HG03066 (cell line): ENCODE measurements at regions not wholly inside any gene's neighbourhood (a gene's known extent, or its start where the extent isn't known, plus 50 kb on each side); places are given as distances from the start of the nearest gene placed in this dataset.
"Not testable (repeated sequence)": the region's sequence is repeated elsewhere in the genome, so short reads cannot be mapped to it uniquely, and the experiment has no call there.

ENCODE experiments used
- ATAC-seq: cut with Tn5 transposase; IDR thresholded peaks from one replicate; pipeline ENCODE4 v1.9.1; 2021; ENCODE audit warnings: low read depth; ENCODE audit not compliant: unreplicated experiment

DNA sequence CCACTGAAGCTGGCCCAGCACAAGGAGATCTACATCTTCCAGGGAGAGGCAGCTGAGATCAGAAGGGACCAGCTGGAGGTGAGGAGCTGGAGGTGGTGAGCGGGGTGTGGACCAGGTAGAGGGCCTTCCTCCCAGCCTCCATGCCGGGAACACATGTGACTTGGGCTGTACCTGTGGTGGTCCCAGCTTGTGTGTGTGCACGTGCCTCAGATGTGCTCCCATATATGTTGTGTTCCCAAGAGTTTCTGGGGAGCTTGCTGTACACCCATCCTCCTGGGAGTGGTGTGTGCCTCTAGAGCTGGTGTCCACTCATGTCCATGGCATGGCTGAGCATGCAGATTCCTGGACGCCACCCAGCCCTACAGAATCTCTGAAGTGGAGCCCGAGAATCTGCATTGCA is 183.7 kb upstream of the AKAP13 start:
- not testable (repeated sequence) for ATAC-seq

DNA sequence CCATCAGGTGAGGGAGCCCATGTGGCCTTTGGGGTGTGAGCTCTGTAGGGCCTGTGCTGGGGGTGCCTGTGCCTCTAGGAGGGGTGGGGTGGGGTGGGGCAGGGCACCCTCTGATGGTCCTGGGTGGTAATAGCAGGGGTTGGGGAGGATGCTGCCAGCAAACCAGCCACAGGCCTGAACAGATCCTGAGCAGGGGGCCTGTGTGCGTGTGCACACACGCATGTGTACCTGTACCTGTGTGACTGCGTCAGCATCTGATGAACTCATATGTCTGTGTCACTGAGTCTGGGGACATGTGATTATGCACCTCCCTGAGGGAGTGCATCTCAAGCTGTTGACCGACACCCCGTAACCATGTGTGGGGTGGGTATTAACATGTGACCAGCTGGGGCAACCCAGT is 182.8 kb upstream of the AKAP13 start:
- not testable (repeated sequence) for ATAC-seq

DNA sequence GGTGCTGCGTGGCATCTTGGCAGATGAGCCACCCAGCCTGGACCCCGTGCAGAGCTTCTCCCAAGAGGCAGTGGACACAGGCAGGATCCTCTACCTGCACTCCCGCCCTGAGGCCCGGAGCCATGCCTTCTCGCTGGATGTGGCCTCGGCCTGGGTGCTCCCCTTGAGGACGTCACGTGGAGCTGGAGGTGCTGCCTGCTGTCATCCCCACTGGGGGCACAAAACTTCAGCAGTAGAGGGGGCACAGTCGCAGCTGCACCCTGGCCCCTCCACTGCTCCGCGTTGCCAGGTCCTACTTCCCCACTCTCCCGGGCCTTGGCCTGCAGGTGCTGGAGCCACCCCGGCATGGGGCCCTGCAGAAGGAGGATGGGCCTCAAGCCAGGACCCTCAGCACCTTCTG is 182.0 kb upstream of the AKAP13 start:
- ATAC-seq, result not testable (repeated sequence)

DNA sequence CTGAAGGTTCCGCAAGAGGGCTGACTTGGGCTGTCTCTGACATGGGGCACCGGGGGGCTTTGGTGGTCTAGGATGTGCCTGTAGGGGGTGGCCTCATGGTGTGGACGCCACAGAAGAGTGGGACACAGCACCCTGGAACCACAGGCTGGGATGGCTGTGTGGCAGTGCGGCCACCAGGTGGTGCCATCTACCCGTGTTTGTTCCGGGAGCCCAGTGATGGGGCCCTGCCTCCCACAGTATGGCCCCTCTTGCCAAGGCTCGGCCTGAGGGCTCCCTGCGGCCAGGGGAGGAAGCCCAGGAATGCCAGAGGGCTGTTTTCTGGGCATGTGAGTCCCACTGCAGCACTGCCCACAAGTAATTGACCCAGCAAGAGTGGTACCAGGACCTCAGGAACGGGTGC is 180.2 kb upstream of the AKAP13 start:
- ATAC-seq, result peak; percentile 96

DNA sequence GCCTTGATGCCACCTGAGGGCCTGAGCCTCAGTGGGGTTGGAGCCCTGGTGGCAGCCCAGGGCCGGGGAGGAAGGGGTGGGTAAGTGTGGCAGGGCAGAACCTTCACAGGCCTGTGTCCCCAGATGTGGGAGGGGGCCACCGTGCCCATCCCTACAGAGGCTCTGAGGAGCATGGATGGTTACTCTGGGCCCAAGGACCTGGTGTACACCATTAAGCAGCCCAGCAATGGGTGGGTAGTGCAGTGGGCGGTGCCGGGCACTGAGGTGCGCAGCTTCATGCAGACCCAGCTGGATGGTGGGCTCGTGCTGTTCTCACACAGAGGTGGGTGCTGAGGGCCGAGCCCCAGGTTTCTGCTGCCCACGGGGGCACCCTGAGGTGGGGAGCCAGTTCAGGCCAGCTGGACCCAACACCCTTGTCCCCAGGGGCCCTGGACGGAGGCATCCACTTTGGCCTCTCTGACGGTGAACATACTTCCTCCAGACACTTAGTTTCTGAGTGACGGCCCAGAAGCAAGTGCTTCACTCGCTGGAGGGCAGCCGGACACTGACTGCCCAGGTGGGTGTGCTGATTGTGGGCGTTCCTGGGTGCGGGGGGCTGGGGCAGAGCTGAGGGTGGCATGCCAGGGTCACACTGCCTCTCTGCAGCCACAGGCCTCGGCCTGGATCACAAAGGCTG is 179.1 kb upstream of the AKAP13 start:
- not testable (repeated sequence) for ATAC-seq

DNA sequence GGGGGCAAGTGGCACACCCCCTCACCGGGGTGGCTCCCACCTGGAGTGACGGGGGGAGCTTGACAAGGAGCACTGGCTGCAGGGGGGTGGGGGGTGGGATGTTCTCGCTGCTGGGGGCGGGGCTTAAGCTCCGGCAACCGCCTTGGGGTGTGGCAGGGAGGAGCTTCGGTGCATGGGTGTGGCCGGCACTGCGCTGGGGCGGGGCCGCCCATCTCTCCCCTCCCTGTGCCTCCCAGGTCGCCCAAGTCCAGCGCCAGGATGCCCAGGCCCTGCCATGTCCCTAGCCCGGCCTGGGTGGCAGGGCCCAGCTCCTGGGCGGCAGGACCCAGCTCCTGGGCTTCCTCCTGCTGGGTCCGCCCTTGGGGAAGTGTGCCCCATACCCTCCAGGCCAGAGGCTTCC is 175.9 kb upstream of the AKAP13 start:
- ATAC-seq, result not testable (repeated sequence)

DNA sequence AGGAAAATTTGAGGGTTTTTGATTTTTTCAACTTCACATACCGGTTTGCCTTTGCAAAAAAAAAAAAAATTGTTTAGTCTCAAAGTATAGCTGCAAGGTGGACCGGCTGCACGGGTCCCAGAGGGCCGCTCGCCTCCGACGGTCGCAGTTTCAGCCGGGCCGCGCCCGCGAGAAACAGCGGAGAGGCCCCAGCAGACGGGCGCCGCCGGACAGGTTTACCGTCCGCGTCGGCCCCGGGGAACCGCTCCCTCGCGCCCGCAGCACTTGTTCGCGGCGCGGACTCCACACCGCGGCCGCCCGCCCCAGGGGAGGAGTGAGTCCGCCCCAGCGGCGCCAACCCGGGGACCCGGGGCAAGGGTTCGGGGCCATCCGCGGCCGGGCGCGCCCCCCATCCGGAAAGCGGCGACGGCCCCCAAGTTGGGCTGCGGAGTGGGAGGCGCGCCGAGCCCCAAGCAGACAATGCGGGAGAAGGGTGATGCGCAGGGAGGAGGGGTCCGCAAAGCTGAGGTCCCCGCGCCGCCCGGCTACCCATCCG is 146.5 kb upstream of the AKAP13 start:
- not testable (repeated sequence) for ATAC-seq

DNA sequence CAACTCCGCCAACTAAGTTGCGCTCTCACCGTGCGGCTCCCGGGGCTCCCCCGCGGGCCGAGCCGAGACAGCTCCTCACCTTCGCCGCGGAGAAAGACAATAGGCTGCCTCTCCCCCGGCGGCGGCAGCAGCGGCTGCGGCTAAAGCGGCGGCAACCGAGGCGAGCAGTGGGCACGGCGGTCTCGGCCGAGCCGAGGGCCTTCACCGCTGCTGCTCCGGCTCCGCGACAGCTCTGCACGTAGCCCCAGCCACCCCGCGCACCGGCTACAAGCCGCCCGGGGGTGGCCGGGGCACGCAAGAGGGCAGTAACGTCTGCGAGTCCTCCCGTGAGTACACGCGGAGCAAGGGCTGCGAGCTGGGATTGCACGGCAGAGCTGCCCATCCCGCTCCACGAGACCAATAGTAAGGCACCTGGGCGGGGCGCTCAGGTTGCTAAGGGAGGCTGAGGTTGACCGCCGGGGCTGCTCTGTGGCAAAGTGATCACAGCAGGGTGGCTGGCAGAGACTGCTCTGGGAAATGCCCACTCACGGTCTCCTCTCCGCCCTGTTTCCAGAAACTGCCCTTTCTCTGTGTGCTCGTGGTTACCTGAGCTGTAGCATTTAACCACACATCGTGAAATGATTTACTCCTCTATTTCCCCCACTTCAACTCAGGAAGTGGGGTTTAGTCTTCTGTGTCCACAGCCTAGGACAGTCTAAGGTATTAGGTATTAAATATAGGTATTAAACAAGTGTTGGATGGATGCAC is 145.8 kb upstream of the AKAP13 start:
- ATAC-seq, result not testable (repeated sequence)

DNA sequence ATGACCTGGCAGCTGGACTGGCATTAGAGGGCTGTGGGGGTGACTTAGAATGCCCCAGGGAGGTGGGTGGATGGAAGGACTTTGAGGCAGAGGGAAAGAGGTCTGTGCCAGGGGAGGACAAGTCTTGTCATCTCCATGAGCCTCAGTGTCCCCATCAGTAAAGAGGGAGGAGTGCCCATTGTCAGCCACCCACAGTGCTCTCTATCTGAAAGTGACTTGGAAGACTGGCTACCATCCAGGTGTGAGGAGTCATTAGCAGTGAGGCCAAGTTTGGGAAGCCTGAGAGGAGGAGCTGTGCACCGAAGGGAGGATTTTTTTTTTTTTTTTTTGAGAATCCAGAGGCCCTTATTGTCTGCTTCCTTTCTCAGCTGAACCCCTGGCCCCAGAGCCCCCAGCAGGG is 136.3 kb upstream of the AKAP13 start:
- ATAC-seq, result not testable (repeated sequence)

DNA sequence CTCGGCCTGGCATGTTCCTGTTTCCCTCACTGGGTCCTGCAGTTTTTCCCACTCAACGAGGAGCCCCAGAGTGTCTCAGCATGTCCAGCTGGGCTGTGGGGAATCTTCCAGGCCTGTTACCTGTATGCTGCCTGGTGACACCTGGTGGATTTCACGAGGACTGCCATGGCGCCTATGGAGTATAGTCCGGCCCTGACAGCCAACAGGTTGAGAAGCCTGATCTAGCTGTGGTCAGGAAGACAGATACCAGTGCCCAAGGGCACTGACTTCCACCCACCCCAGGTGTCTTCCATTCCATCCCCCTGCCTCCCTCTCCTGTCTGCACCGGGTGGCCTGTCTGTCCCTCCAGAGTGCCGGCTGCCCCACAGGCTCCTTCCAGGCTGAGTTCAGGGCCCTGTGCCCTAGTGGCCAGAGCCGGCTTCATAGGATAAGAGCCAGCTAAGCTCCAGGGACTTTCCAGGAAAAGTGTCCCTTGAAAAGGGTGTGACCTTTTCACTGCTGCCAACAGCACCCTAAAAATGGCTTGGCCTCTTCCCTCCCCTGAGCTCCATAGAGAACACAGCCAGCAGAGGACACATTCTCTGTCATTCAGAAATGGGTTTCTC is 129.4 kb upstream of the AKAP13 start:
- not testable (repeated sequence) for ATAC-seq

DNA sequence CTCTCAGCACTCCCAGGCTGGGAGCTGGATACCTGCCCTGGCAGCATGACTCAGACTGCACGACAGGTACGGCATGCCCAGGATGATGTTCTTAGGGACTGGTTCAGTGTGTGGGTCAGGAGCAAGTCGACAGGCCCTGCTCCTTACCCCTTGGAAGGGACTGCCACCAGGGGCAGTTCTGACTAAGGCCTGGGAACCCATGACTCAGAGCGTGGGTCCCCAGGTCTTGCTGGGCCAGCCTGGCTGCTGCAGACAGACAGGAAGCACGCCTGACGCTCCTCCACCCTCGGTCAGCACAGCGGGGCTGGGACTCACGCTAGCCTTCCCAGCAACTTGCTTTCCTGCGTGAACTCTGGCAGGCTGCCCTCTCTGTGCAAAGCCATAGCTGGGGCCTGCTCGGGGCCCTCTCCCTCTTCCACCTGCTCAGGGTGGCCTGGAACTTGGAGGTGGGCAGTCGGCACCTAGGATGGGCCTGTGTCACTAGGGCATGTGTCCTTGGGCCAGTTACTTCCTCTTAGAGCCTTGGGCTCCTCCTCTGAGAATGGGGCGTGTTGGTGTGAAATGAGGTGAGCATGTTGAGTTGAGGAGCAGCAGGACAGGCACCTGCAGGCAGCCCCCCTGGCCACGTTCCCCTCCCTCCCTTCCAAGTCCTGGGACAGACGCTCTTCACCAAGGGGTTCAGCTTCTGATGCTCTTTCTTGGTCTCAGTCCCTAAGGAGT is 127.0 kb upstream of the AKAP13 start:
- peak; percentile 70 for ATAC-seq

DNA sequence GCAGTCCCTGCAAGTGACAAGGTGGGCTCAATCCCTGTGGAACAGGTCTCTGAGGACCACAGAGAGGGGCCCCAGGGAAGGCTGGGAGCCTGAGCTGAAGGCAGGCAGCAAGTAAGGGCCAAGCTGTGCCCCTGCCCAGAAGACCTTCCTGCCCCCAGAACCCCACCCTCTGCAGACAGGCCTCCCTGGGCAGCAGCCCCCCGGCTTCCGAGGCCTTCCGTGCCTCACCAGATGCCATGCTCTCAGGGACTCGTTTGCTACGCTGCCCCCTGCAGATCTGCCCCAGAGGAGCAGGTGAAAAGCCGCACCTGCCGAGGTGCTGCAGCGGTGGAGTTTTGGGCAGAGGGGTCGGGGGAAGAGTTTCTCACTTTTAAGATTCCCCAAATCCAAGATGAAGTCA is 125.4 kb upstream of the AKAP13 start:
- ATAC-seq, result not testable (repeated sequence)

DNA sequence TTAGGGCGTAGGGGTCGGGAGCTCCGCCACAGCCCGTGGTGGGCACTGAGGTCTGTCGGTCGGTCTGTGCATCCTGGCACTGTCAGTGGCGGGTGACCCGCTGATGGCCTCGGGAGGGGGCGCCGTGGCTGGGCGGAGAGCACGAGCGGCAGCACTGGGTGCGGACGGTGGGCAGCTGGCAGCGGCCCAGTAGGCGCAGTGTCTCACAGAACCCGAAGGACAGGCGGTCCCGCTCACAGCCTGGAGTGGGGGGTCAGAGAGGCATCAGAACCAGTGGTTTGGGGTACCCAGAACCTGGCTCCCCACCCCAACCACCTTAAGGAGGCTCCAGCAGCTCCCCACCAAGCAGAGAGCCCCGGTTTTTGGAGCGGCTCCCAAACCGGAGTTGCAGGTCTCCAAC is 124.9 kb upstream of the AKAP13 start:
- ATAC-seq, result not testable (repeated sequence)

DNA sequence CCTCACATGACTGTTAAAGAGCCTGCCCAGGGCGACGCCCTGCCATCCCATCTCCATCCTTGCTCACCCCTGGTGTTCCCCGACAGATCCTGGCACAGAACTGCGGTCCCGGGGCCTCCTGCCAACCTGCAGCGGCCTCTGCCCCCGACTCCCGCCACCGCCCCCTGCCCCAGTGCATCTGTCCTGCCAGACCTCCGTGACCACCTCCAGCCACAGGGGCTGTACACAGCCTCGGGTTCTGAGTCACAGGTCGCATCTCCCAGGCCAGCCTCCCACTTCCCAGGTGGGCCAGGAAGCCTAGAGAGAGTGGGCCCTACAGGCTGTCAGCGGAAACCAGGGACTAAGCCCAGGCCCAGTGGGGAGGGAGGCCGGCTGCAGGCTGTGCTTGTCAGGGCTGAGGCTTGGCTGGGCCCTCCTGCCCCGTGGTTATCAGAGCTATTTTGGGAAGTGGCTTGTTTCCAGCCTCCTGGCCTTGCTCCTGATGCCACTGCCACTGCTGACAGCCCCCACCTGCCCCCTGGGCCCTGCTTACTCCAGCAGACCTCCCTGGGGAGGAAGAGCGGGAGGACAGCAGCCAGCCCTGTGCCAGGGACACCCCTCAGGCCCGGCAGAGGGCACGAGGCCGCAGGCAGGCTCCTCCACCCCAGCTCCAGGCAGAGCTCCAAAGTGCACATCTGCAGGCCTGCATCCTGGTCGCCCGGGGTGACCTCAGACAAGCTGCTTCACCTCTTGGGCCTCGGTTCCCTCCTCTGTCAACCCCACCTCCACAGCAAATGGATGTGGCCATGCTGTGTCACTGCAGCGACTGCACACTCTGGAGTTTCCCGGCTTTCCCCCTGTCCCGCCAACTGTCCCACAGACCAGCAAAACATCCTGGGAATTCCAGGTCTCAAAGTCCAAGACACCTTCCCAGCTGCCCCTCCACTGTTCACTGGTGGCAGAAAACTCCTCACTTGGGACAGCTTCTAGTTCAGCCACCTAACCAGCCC is 124.1 kb upstream of the AKAP13 start:
- not testable (repeated sequence) for ATAC-seq

DNA sequence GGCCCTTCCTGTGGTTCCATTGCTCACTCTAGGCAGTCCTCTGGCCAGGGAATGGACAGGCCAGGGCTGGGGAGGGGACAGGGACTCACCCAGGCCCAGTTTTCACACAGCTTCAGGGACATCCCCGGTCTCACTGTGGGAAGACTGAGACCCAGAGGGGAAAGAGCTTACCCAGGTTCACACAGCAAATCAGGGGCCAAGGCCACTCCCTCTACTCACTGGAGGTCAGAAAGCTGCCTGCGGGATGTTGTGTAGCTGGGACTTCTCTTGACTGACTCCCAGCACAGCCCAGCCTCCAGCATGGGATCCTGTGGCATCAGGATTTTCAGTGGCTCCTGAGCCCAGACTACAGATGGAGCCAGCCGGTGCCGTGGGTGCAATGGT is 122.3 kb upstream of the AKAP13 start:
- ATAC-seq, result not testable (repeated sequence)

DNA sequence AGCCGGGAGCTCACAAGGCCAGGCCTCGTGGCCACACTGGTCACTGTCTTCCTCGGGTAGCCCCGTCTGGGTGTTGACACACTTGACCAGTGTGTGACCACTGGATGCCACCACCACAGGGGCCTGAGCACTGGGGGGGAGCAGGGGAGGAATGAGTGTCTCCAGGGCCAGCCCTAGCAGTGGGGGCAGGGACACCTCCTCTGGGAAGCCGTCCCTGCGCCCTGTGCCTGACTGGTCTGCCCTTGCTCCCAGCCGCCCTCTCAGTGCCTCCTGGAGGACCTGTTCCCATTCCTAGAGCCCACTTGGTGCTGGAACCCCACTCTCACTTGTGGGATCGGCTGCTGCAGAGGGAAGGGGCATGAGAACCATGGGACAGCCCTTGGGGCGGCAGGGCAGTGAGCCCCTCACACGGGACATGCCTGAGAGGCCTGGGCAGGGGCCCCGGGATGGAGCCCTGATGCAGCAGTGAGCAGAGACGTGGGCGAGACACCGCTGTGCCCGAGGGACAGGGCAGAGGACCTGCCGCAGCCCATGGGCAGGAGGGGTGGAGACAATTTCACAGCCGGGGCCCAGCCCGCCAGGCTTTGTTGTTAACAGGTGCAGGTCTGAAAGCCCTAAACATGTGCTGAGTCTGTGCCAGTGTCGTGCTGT is 121.7 kb upstream of the AKAP13 start:
- ATAC-seq, result not testable (repeated sequence)

DNA sequence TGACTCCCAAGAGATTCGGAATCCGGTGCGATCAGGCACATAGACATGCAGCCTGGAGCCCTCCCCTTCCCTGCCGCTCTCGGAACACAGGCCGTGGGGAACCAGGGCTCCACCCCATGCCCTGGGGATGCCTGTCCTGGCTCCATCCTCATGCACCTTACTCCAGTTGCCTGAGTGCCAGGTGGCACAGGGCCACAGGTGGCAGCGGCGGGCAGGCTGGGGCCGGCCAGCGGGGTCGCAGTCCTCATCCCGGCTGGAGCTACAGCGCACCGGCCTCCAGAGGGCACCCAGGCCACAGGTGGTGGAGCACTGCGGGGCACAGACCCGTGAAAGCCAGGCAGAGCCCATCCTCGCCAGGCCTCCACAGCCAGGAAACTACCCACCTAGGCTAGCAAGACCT is 119.9 kb upstream of the AKAP13 start:
- ATAC-seq, result not testable (repeated sequence)

DNA sequence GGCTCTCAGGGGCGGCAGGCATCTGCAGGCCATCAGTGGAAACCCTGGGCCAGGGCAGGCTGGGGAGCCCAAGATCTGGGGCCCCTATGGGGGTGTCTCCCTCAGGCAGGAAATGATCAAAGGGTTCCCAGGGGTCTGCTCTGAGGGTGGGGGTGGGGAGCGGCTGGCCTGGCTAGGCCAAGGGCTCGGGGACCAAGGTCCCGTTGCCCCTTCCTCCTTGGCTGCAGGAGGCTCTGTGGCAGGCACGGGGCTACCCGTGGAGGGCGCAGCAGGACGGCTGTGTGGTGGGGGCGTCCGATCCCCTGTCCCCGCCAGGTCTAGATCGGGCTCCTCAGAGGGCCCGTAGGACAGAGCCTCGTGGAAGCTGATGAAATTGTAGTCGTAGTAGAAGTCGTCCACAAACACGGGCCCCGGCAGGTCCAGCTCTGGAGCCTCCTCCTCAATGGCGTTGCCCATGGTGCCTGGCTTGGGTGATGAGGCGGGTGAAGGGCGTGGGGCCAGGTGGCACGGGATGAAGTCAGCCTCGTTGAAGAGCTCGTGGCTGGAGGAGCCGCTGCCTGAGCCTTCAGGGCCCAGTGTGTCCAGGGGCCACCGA is 117.8 kb upstream of the AKAP13 start:
- not testable (repeated sequence) for ATAC-seq
